SK-N-SH (cell line): ENCODE measurements at regions not wholly inside any gene's neighbourhood (a gene's known extent, or its start where the extent isn't known, plus 50 kb on each side); places are given as distances from the start of the nearest gene placed in this dataset.

Experiments
- CTCF ChIA-PET: fragments of 300-600, 350-600 bp; formaldehyde crosslinking; extraction: SDS; loops from one replicate; lab custom pipeline; 2021; lab: Yijun Ruan, JAX
- POLR2A ChIA-PET: fragments of 350-600 bp; sonication (Branson Sonifier 250); formaldehyde crosslinking; extraction: SDS; loops from one replicate; lab custom pipeline; 2020; ENCODE audit warnings: antibody characterized with exemption, inconsistent platforms; lab: Yijun Ruan, JAX
- DNase-seq: peaks from one replicate; pipeline ENCODE4 v3.0.0; 2012
- H2AFZ ChIP-seq: fragments of 200-600 bp; sonication (generic); 2 replicates; pipeline ENCODE4 v1.8.1; 2016; ENCODE audit warnings: antibody characterized with exemption, mild to moderate bottlenecking, low read depth
- H3F3A ChIP-seq: fragments of 200-600 bp; sonication (generic); replicated peaks from 2 replicates; pipeline ENCODE3; 2016; ENCODE audit warnings: antibody characterized with exemption, mild to moderate bottlenecking; ENCODE audit not compliant: insufficient read depth
- H3K27ac ChIP-seq, 2 experiments: fragments of 200-500 bp in 1 of 2; fragments of 200-600 bp in 1 of 2; sonication (Bioruptor generic) in 1 of 2; sonication (generic), shearing (Covaris generic) in 1 of 2; 2 replicates each; pipeline versions ENCODE4 v1.5.1 to v1.6.1; 2014 to 2016; ENCODE audit warnings: low read depth in 2 of 2, inconsistent platforms in 1 of 2, low read length in 1 of 2, mild to moderate bottlenecking in 1 of 2, mixed read lengths in 1 of 2
- H3K27me3 ChIP-seq: fragments of 200-600 bp; sonication (generic), shearing (Covaris generic); 2 replicates; pipeline ENCODE4 v1.6.1; 2016; ENCODE audit warnings: mixed run types; ENCODE audit not compliant: insufficient read depth
- H3K36me3 ChIP-seq, 2 experiments: fragments of 200-500 bp in 1 of 2; fragments of 200-600 bp in 1 of 2; sonication (Bioruptor generic) in 1 of 2; sonication (generic) in 1 of 2; replicated peaks in 1 of 2; 2 replicates each; pipeline versions ENCODE3 to v1.5.1; 2014 to 2016; ENCODE audit warnings: low read length in 1 of 2, mild to moderate bottlenecking in 1 of 2; ENCODE audit not compliant: insufficient read depth in 2 of 2, control insufficient read depth in 1 of 2
- H3K4me1 ChIP-seq, 2 experiments: fragments of 200-500 bp in 1 of 2; fragments of 200-600 bp in 1 of 2; sonication (Bioruptor generic) in 1 of 2; sonication (generic), shearing (Covaris generic) in 1 of 2; 2 replicates each; pipeline versions ENCODE4 v1.5.1 to v1.6.1; 2014 to 2016; ENCODE audit warnings: low read depth in 1 of 2, low read length in 1 of 2, mixed run types in 1 of 2; ENCODE audit not compliant: insufficient read depth in 2 of 2, control insufficient read depth in 1 of 2
- H3K4me2 ChIP-seq: fragments of 200-600 bp; sonication (generic), shearing (Covaris generic); 2 replicates; pipeline ENCODE4 v1.6.1; 2017; ENCODE audit warnings: mixed run types
- H3K4me3 ChIP-seq, 2 experiments: fragments of 200-500 bp in 1 of 2; fragments of 200-600 bp in 1 of 2; sonication (Bioruptor generic) in 1 of 2; sonication (generic), shearing (Covaris generic) in 1 of 2; 2 replicates each; pipeline versions ENCODE4 v1.5.1 to v1.8.1; 2014 to 2016; ENCODE audit warnings: low read depth in 2 of 2, inconsistent platforms in 1 of 2, low read length in 1 of 2, mild to moderate bottlenecking in 1 of 2, mixed read lengths in 1 of 2, moderate library complexity in 1 of 2
- H3K79me2 ChIP-seq: fragments of 200-600 bp; sonication (generic); 2 replicates; pipeline ENCODE4 v1.8.1; 2017; ENCODE audit warnings: mild to moderate bottlenecking; ENCODE audit not compliant: insufficient read depth
- H3K9ac ChIP-seq: fragments of 200-600 bp; sonication (generic); 2 replicates; pipeline ENCODE4 v1.6.1; 2017; ENCODE audit warnings: mixed run types
- H3K9me2 ChIP-seq: fragments of 200-600 bp; sonication (generic); 2 replicates; pipeline ENCODE4 v1.6.1; 2017; ENCODE audit warnings: mixed run types
- H3K9me3 ChIP-seq: fragments of 200-600 bp; sonication (generic); 2 replicates; pipeline ENCODE4 v1.6.1; 2017; ENCODE audit warnings: mixed run types, mild to moderate bottlenecking, moderate library complexity
- H4K20me1 ChIP-seq: fragments of 200-600 bp; sonication (generic); 2 replicates; pipeline ENCODE4 v1.6.1; 2017; ENCODE audit warnings: mild to moderate bottlenecking, mixed run types; ENCODE audit not compliant: insufficient read depth
- ELF1 ChIP-seq: IDR thresholded peaks from 2 replicates; pipeline ENCODE4 v1.4.0; 2012
- EP300 ChIP-seq, 2 experiments: IDR thresholded peaks; 2 replicates each; pipeline versions ENCODE4 v1.4.0 to v1.6.1; 2012; ENCODE audit warnings: borderline replicate concordance in 1 of 2, low read depth in 1 of 2, low read length in 1 of 2
- FOXJ3 ChIP-seq: sonication (generic); formaldehyde crosslinking; IDR thresholded peaks from 2 replicates; pipeline ENCODE4 v1.5.1; 2020; ENCODE audit warnings: mild to moderate bottlenecking, missing genetic modification reagents
- FOXM1 ChIP-seq: IDR thresholded peaks from 2 replicates; pipeline ENCODE4 v1.4.0; 2012; ENCODE audit warnings: low read depth, mild to moderate bottlenecking
- GABPA ChIP-seq: IDR thresholded peaks from 2 replicates; pipeline ENCODE4 v1.4.0; 2012; ENCODE audit warnings: low read depth, mild to moderate bottlenecking
- GATA2 ChIP-seq: sonication (generic); formaldehyde crosslinking; IDR thresholded peaks from 2 replicates; pipeline ENCODE4 v1.5.0; 2020; ENCODE audit warnings: mild to moderate bottlenecking, missing genetic modification reagents
- MAX ChIP-seq: IDR thresholded peaks from 2 replicates; pipeline ENCODE4 v1.4.0; 2012; ENCODE audit warnings: low read depth
- MEF2A ChIP-seq: IDR thresholded peaks from 2 replicates; pipeline ENCODE4 v1.4.0; 2012; ENCODE audit warnings: low read depth, borderline replicate concordance
- PBX3 ChIP-seq: IDR thresholded peaks from 2 replicates; pipeline ENCODE4; 2012
- RAD21 ChIP-seq: IDR thresholded peaks from 2 replicates; pipeline ENCODE4 v1.6.1; 2012; ENCODE audit warnings: mild to moderate bottlenecking, low read length
- RCOR1 ChIP-seq: fragments of 150-350 bp; IDR thresholded peaks from 2 replicates; pipeline ENCODE4 v1.6.1; 2017; ENCODE audit warnings: antibody characterized with exemption, low read length
- RXRA ChIP-seq: IDR thresholded peaks from 2 replicates; pipeline ENCODE4 v1.4.0; 2012; ENCODE audit warnings: low read depth, mild to moderate bottlenecking, borderline replicate concordance
- SIN3A ChIP-seq: IDR thresholded peaks from 2 replicates; pipeline ENCODE4 v1.6.1; 2012; ENCODE audit warnings: low read depth, mild to moderate bottlenecking, low read length, moderate library complexity, borderline replicate concordance
- SMC3 ChIP-seq: IDR thresholded peaks from 2 replicates; pipeline ENCODE4 v1.6.1; 2012; ENCODE audit warnings: low read depth, low read length, improper control_type of control experiment
- TCF12 ChIP-seq: IDR thresholded peaks from 2 replicates; pipeline ENCODE4 v1.4.0; 2012
- TEAD4 ChIP-seq: IDR thresholded peaks from 2 replicates; pipeline ENCODE4 v1.4.0; 2012; ENCODE audit warnings: mild to moderate bottlenecking, borderline replicate concordance; ENCODE audit not compliant: insufficient read depth
- YY1 ChIP-seq: IDR thresholded peaks from 2 replicates; pipeline ENCODE4 v1.4.0; 2012; ENCODE audit warnings: low read depth, mild to moderate bottlenecking
- TF ChIP-seq, protein P1 (sequence below): IDR thresholded peaks from 2 replicates; pipeline ENCODE4 v1.4.0; 2012; ENCODE audit warnings: low read depth, borderline replicate concordance
- TF ChIP-seq, protein P2 (sequence below): IDR thresholded peaks from 2 replicates; pipeline ENCODE4 v1.6.1; 2012; ENCODE audit warnings: mild to moderate bottlenecking, low read depth, low read length, moderate library complexity
- TF ChIP-seq, protein P3 (sequence below): IDR thresholded peaks from 2 replicates; pipeline ENCODE4 v1.4.0; 2012; ENCODE audit warnings: low read depth, borderline replicate concordance

DNA sequence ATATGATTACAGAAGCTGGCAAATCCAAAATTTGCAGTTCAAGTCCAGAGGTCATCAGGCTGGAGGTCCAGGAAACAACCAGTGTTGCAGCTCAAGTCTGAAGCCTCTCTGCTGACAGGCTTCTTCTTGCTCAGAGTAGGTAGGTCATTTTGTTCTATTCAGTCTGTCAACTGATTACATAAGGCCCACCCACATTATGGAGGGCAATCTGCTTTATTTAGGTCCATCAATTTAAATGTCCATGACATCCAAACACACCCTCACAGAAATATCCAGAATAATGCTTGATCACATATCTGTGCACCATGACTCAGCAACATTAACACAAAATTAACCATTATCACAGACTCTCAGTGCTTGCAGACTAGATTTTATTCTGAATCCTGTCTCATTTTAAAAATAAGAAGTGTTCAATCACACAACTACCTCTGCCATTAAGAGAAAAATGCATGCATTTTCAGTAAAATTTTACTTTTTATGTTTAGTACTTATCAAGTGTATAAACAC lies 759.2 kb upstream of the ADGRB3 start:
- Histone ChIP-seq H3K79me2 (no peaks in the 10 kb centered on the region), H3K4me2 (no peak overlapping the region), H3K9me2 (no peaks in the 10 kb centered on the region), H3K36me3 (no peaks in the 10 kb centered on the region), H3K9ac (no peak overlapping the region), H3K27me3 (no peaks in the 10 kb centered on the region), H3F3A (no peaks in the 10 kb centered on the region), H4K20me1 (no peaks in the 10 kb centered on the region), H3K9me3 (no peaks in the 10 kb centered on the region), H3K27ac (no peak overlapping the region), H3K4me1 (no peaks in the 10 kb centered on the region), H2AFZ (no peak overlapping the region), H3K4me3 (no peak overlapping the region)
- no peak for TF ChIP-seq RCOR1
- no peak for TF ChIP-seq PBX3
- no peak for TF ChIP-seq ELF1
- no peak for TF ChIP-seq SMC3
- no peak for TF ChIP-seq MEF2A
- TF ChIP-seq FOXM1, result no peak
- TF ChIP-seq YY1, result no peak
- TF ChIP-seq, protein P1, sequence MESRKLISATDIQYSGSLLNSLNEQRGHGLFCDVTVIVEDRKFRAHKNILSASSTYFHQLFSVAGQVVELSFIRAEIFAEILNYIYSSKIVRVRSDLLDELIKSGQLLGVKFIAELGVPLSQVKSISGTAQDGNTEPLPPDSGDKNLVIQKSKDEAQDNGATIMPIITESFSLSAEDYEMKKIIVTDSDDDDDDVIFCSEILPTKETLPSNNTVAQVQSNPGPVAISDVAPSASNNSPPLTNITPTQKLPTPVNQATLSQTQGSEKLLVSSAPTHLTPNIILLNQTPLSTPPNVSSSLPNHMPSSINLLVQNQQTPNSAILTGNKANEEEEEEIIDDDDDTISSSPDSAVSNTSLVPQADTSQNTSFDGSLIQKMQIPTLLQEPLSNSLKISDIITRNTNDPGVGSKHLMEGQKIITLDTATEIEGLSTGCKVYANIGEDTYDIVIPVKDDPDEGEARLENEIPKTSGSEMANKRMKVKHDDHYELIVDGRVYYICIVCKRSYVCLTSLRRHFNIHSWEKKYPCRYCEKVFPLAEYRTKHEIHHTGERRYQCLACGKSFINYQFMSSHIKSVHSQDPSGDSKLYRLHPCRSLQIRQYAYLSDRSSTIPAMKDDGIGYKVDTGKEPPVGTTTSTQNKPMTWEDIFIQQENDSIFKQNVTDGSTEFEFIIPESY, result no peak
- no peak for TF ChIP-seq GATA2
- TF ChIP-seq, protein P2, sequence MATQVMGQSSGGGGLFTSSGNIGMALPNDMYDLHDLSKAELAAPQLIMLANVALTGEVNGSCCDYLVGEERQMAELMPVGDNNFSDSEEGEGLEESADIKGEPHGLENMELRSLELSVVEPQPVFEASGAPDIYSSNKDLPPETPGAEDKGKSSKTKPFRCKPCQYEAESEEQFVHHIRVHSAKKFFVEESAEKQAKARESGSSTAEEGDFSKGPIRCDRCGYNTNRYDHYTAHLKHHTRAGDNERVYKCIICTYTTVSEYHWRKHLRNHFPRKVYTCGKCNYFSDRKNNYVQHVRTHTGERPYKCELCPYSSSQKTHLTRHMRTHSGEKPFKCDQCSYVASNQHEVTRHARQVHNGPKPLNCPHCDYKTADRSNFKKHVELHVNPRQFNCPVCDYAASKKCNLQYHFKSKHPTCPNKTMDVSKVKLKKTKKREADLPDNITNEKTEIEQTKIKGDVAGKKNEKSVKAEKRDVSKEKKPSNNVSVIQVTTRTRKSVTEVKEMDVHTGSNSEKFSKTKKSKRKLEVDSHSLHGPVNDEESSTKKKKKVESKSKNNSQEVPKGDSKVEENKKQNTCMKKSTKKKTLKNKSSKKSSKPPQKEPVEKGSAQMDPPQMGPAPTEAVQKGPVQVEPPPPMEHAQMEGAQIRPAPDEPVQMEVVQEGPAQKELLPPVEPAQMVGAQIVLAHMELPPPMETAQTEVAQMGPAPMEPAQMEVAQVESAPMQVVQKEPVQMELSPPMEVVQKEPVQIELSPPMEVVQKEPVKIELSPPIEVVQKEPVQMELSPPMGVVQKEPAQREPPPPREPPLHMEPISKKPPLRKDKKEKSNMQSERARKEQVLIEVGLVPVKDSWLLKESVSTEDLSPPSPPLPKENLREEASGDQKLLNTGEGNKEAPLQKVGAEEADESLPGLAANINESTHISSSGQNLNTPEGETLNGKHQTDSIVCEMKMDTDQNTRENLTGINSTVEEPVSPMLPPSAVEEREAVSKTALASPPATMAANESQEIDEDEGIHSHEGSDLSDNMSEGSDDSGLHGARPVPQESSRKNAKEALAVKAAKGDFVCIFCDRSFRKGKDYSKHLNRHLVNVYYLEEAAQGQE, result no peak
- TF ChIP-seq SIN3A, result no peak
- TF ChIP-seq TEAD4, result no peak
- TF ChIP-seq GABPA, result no peak
- TF ChIP-seq FOXJ3, result no peak
- TF ChIP-seq MAX, result no peak
- TF ChIP-seq, protein P3, sequence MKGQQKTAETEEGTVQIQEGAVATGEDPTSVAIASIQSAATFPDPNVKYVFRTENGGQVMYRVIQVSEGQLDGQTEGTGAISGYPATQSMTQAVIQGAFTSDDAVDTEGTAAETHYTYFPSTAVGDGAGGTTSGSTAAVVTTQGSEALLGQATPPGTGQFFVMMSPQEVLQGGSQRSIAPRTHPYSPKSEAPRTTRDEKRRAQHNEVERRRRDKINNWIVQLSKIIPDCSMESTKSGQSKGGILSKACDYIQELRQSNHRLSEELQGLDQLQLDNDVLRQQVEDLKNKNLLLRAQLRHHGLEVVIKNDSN, result no peak
- no peak for TF ChIP-seq EP300 (IDR thresholded peaks at IDR 0.05; ENCODE audit: borderline replicate concordance in 1 of 2, low read depth in 1 of 2, low read length in 1 of 2)
- no peak for TF ChIP-seq RXRA
- TF ChIP-seq RAD21, result no peak
- no peak for TF ChIP-seq TCF12
- ChIA-PET CTCF (no interaction called here), POLR2A (no interaction called here)
- no peak for DNase-seq
